ENCODE measurements at regions not wholly inside any gene's neighbourhood (a gene's known extent, or its start where the extent isn't known, plus 50 kb on each side); places are given as distances from the start of the nearest gene placed in this dataset.

DNA sequence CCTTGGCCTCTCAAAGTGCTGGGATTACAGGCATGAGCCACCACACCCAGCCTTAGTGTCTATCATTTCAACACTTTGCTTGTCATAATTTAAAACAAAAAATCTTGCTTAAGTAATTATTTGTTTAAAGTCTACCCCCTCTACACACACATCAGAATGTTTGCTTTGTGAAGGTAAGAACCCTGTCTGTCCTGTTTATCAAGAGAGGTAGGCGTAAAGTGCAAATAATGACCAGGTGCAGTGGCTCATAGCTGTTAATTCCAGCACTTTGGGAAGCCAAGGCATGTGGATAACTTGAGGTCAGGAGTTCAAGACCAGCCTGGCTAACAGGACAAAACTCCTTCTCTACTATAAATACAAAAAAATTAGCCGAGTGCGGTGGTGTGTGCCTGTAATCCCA lies 326.7 kb upstream of the CLNK start:
- CTCF ChIA-PET, result no interaction called here
- H4K20me1 ChIP-seq (ENCODE audit: insufficient read depth), result no peaks in the 10 kb centered on the region
- H3K36me3 ChIP-seq (ENCODE audit: low read depth), result no peaks in the 10 kb centered on the region
- no peak overlapping the region for H3K4me3 ChIP-seq
- intact Hi-C loops (cut with micrococcal nuclease; ENCODE audit: unreplicated experiment), result no loop called here
- no peaks in the 10 kb centered on the region for H3K79me2 ChIP-seq (ENCODE audit: low read depth)
- no peak overlapping the region for H3K27ac ChIP-seq
- TF ChIP-seq EZH2 (IDR thresholded peaks at IDR 0.05; ENCODE audit: low read depth), result no peak
- TF ChIP-seq, protein P1, sequence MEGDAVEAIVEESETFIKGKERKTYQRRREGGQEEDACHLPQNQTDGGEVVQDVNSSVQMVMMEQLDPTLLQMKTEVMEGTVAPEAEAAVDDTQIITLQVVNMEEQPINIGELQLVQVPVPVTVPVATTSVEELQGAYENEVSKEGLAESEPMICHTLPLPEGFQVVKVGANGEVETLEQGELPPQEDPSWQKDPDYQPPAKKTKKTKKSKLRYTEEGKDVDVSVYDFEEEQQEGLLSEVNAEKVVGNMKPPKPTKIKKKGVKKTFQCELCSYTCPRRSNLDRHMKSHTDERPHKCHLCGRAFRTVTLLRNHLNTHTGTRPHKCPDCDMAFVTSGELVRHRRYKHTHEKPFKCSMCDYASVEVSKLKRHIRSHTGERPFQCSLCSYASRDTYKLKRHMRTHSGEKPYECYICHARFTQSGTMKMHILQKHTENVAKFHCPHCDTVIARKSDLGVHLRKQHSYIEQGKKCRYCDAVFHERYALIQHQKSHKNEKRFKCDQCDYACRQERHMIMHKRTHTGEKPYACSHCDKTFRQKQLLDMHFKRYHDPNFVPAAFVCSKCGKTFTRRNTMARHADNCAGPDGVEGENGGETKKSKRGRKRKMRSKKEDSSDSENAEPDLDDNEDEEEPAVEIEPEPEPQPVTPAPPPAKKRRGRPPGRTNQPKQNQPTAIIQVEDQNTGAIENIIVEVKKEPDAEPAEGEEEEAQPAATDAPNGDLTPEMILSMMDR (conservative IDR thresholded peaks at IDR 0.05), result no peak
- POLR2A ChIA-PET (ENCODE audit: unreplicated experiment), result no interaction called here
- H3K4me1 ChIP-seq (replicated peaks; ENCODE audit: insufficient read depth), result no peaks in the 10 kb centered on the region
- H3F3A ChIP-seq (ENCODE audit: insufficient read depth, low read depth), result no peaks in the 10 kb centered on the region
- H3K27me3 ChIP-seq (ENCODE audit: insufficient read depth, low read depth), result no peaks in the 10 kb centered on the region
- H2AFZ ChIP-seq, result no peak overlapping the region
- no TSS peak for BruUV-seq (replicated peaks)
- H3K9me2 ChIP-seq (ENCODE audit: insufficient read depth), result no peaks in the 10 kb centered on the region
- DNase-seq, result no peak
- no peaks in the 10 kb centered on the region for H3K9me3 ChIP-seq (ENCODE audit: insufficient read depth, low read depth)
- no peak overlapping the region for H3K4me2 ChIP-seq

DNA sequence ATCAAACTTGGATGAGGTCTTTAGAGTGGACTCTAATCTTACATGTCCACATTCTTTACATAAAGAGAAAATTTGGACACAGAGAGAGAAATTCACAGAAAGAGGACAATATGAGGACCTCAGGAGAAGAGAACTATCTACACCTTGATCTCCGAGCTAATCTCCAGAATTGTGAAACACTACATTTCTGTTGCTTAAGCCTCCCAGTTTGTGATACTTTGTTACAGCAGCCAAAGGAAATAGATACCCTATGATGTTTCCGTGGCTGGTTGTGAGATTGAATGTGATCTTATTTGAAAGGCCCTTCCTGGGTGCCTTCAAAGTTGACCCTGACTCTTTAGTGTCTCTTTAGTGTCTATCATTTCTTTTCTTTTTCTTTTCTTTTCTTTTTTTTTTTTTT lies 326.1 kb upstream of the CLNK start:
- ChIA-PET POLR2A (ENCODE audit: unreplicated experiment) (no interaction called here), CTCF (no interaction called here)
- H3K9me2 ChIP-seq (ENCODE audit: insufficient read depth), result no peaks in the 10 kb centered on the region
- no peak overlapping the region for H3K4me2 ChIP-seq
- TF ChIP-seq, protein P1 (conservative IDR thresholded peaks at IDR 0.05), result no peak
- TF ChIP-seq EZH2 (IDR thresholded peaks at IDR 0.05; ENCODE audit: low read depth), result no peak
- no peak overlapping the region for H3K27ac ChIP-seq
- no peaks in the 10 kb centered on the region for H3K79me2 ChIP-seq (ENCODE audit: low read depth)
- no peaks in the 10 kb centered on the region for H3K4me1 ChIP-seq (replicated peaks; ENCODE audit: insufficient read depth)
- H2AFZ ChIP-seq, result no peak overlapping the region
- no peak for DNase-seq
- intact Hi-C loops (cut with micrococcal nuclease; ENCODE audit: unreplicated experiment), result no loop called here
- no peaks in the 10 kb centered on the region for H3K9me3 ChIP-seq (ENCODE audit: insufficient read depth, low read depth)
- H3K4me3 ChIP-seq, result no peak overlapping the region
- no TSS peak for BruUV-seq (replicated peaks)
- H3F3A ChIP-seq (ENCODE audit: insufficient read depth, low read depth), result no peaks in the 10 kb centered on the region
- H3K36me3 ChIP-seq (ENCODE audit: low read depth), result no peaks in the 10 kb centered on the region
- H4K20me1 ChIP-seq (ENCODE audit: insufficient read depth), result no peaks in the 10 kb centered on the region
- no peaks in the 10 kb centered on the region for H3K27me3 ChIP-seq (ENCODE audit: insufficient read depth, low read depth)

DNA sequence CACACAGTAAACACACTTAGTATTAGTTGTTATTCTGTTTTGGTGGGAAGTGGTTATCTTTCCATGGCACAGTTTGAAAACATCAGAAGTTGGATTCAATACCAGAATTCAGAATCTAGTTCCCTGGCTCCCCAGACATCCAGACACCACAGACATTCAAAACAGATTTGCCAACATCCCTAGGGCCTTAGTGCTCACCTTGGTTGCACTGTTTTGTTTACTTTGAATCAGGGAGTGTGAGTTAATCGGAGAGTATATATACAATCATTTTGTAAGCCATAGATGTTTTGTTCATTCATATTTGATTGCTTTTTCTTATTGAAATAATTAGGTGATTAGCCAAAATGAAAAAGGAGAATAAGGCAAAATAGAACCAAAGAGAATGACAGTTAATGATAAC lies 324.7 kb upstream of the CLNK start:
- no peak overlapping the region for H3K4me3 ChIP-seq
- TF ChIP-seq, protein P1 (conservative IDR thresholded peaks at IDR 0.05), result no peak
- no peak for TF ChIP-seq EZH2 (IDR thresholded peaks at IDR 0.05; ENCODE audit: low read depth)
- BruUV-seq (replicated peaks), result no TSS peak
- no peak for DNase-seq
- H3F3A ChIP-seq (ENCODE audit: insufficient read depth, low read depth), result no peaks in the 10 kb centered on the region
- no peak overlapping the region for H3K4me2 ChIP-seq
- H3K9me3 ChIP-seq (ENCODE audit: insufficient read depth, low read depth), result no peaks in the 10 kb centered on the region
- POLR2A ChIA-PET (ENCODE audit: unreplicated experiment), result no interaction called here
- H3K4me1 ChIP-seq (replicated peaks; ENCODE audit: insufficient read depth), result no peaks in the 10 kb centered on the region
- no peaks in the 10 kb centered on the region for H4K20me1 ChIP-seq (ENCODE audit: insufficient read depth)
- no peaks in the 10 kb centered on the region for H3K36me3 ChIP-seq (ENCODE audit: low read depth)
- CTCF ChIA-PET, result no interaction called here
- H3K27me3 ChIP-seq (ENCODE audit: insufficient read depth, low read depth), result no peaks in the 10 kb centered on the region
- no peak overlapping the region for H2AFZ ChIP-seq
- no peak overlapping the region for H3K27ac ChIP-seq
- no peaks in the 10 kb centered on the region for H3K79me2 ChIP-seq (ENCODE audit: low read depth)
- intact Hi-C loops (cut with micrococcal nuclease; ENCODE audit: unreplicated experiment), result no loop called here
- H3K9me2 ChIP-seq (ENCODE audit: insufficient read depth), result no peaks in the 10 kb centered on the region
